Parathyroid adenoma (tissue), 2 donors: ENCODE measurements at regions not wholly inside any gene's neighbourhood (a gene's known extent, or its start where the extent isn't known, plus 50 kb on each side); places are given as distances from the start of the nearest gene placed in this dataset.
"Not testable (repeated sequence)": the region's sequence is repeated elsewhere in the genome, so short reads cannot be mapped to it uniquely, and the experiment has no call there.

Source experiments
- H2AFZ ChIP-seq: fragments of 300-600 bp; sonication (generic); one replicate; pipeline ENCODE4 v1.7.0; 2017; ENCODE audit warnings: antibody characterized with exemption, mild to moderate bottlenecking
- H3K27ac ChIP-seq: fragments of 300-600 bp; sonication (generic); one replicate; pipeline ENCODE4 v1.7.0; 2017
- H3K27me3 ChIP-seq: fragments of 300-600 bp; sonication (generic); one replicate; pipeline ENCODE4 v1.7.0; 2017; ENCODE audit warnings: low read length; ENCODE audit not compliant: control insufficient read depth, insufficient read depth
- H3K36me3 ChIP-seq: fragments of 300-600 bp; sonication (generic); one replicate; pipeline ENCODE4 v1.7.0; 2017; ENCODE audit warnings: low read length; ENCODE audit not compliant: control insufficient read depth, insufficient read depth
- H3K4me1 ChIP-seq: fragments of 300-600 bp; sonication (generic); one replicate; pipeline ENCODE4 v1.7.0; 2017; ENCODE audit warnings: control low read depth
- H3K4me2 ChIP-seq: fragments of 300-600 bp; sonication (generic); one replicate; pipeline ENCODE4 v1.7.0; 2017; ENCODE audit warnings: low read length
- H3K4me3 ChIP-seq: fragments of 300-600 bp; sonication (generic); one replicate; pipeline ENCODE4 v1.7.0; 2017; ENCODE audit warnings: low read depth, low read length
- H3K79me2 ChIP-seq: fragments of 300-600 bp; sonication (generic); one replicate; pipeline ENCODE4 v1.7.0; 2017; ENCODE audit warnings: control low read depth
- H3K9ac ChIP-seq: fragments of 300-600 bp; sonication (generic); one replicate; pipeline ENCODE4 v1.7.0; 2017; ENCODE audit warnings: mild to moderate bottlenecking
- H3K9me3 ChIP-seq: fragments of 300-600 bp; sonication (generic); one replicate; pipeline ENCODE4 v1.7.0; 2017; ENCODE audit warnings: low read length; ENCODE audit not compliant: control insufficient read depth
- CTCF ChIP-seq: fragments of 300-600 bp; sonication (generic); IDR thresholded peaks from one replicate; pipeline ENCODE4 v1.7.0; 2017; ENCODE audit warnings: antibody characterized with exemption, mild to moderate bottlenecking
- donor health status: primary hyperparathyroidism.

DNA sequence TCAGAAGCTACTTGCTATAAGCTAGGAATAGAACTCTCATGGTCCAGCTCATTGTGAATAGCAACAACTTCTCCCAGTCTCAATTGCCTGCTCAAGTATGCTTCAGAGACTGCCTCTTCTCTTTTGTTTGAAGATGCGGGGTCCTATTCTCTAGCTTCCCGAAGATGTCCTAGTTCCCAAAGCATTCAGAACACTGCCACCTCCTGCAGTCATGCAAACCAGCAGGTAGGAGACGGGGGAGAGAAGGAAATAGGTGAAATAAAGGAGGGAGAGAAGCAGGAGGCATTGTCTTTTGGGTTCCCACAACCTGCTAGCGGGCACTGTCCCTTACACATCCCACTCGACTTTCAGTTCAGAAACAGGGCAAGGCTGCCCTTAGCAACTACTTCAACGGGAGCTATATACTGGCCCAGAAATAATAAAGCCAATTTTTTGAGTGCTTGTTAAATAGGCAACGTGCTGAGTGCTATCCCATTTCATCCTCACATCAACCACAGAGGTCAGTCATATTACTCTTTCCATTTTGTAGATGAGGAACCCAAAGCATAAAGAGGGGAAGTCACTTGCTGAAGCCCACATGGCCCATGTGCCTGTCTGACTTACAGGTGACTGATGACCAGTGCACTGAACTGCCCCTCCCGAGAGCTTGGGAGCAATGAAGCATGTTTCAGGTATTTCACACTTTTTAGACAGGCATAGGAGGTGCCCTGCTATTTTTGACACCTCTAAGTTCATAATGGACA lies 61.9 kb upstream of the ATXN1 start:
- H2AFZ ChIP-seq = no peak overlapping the region
- no peaks in the 10 kb centered on the region for H3K4me1 ChIP-seq
- no peak overlapping the region for H3K4me3 ChIP-seq
- no peaks in the 10 kb centered on the region for H3K79me2 ChIP-seq
- H3K9me3 ChIP-seq = no peaks in the 10 kb centered on the region
- H3K4me2 ChIP-seq = no peak overlapping the region
- H3K27ac ChIP-seq = no peak overlapping the region
- no peaks in the 10 kb centered on the region for H3K36me3 ChIP-seq
- no peaks in the 10 kb centered on the region for H3K27me3 ChIP-seq
- TF ChIP-seq CTCF = no peak
- no peak overlapping the region for H3K9ac ChIP-seq

- Histone ChIP-seq H3K4me3 (no peak overlapping the region), H3K27me3 (no peaks in the 10 kb centered on the region), H3K4me2 (no peak overlapping the region), H3K9me3 (no peaks in the 10 kb centered on the region), H3K36me3 (no peaks in the 10 kb centered on the region), H3K9ac (no peak overlapping the region), H3K4me1 (no peaks in the 10 kb centered on the region), H3K79me2 (no peaks in the 10 kb centered on the region), H2AFZ (no peak overlapping the region), H3K27ac (no peak overlapping the region)
- no peak for TF ChIP-seq CTCF
Observed at GRCh38 chr6:16822529-16822928, 61.3 kb upstream of the ATXN1 start.

DNA sequence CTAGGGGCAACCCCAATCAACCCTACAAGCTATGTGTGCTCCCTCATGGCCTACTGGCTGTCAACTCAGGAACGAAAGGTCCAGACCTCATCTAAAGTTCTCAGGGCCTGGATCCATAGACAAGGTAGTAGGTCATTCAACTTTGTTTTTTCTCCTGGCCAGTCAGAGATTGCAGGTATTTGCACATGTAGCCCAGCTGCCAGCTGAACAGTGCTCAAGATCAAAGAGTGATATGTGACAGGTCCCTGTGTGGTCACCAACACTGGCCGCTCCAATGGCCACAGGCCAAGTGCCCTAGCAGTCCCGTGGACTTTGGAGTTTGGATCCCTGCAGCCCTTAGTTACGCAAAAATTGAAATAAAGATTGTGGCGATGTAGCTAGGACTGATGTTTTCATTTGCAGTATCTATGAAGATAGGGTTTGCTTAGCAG lies 60.6 kb upstream of the ATXN1 start:
- no peak overlapping the region for H3K4me2 ChIP-seq
- H3K4me3 ChIP-seq = no peak overlapping the region
- H3K27ac ChIP-seq = no peak overlapping the region
- H2AFZ ChIP-seq = no peak overlapping the region
- H3K79me2 ChIP-seq = no peaks in the 10 kb centered on the region
- H3K27me3 ChIP-seq = no peaks in the 10 kb centered on the region
- no peak overlapping the region for H3K9ac ChIP-seq
- H3K36me3 ChIP-seq = no peaks in the 10 kb centered on the region
- no peaks in the 10 kb centered on the region for H3K9me3 ChIP-seq
- no peaks in the 10 kb centered on the region for H3K4me1 ChIP-seq
- TF ChIP-seq CTCF = no peak

DNA sequence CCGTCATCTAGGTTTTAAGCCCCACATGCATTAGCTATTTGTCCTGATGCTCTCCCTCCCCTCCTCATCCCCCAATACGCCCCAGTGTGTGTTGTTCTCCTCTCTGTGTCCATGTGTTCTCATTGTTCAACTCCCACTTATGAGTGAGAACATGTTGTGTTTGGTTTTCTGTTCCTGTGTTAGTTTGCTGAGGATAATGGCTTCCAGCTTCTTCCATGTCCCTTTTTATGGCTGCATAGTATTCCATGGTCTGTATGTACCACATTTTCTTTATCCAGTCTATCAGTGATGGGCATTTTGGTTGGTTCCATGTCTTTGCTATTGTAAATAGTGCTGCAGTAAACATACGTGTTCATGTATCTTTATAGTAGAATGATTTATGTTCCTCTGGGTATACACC lies 59.0 kb upstream of the ATXN1 start:
- not testable (repeated sequence) for H3K79me2 ChIP-seq, H3K4me3 ChIP-seq, H3K4me1 ChIP-seq, H3K27me3 ChIP-seq, H3K9me3 ChIP-seq, H3K4me2 ChIP-seq, H3K9ac ChIP-seq, H2AFZ ChIP-seq, H3K36me3 ChIP-seq, H3K27ac ChIP-seq

DNA sequence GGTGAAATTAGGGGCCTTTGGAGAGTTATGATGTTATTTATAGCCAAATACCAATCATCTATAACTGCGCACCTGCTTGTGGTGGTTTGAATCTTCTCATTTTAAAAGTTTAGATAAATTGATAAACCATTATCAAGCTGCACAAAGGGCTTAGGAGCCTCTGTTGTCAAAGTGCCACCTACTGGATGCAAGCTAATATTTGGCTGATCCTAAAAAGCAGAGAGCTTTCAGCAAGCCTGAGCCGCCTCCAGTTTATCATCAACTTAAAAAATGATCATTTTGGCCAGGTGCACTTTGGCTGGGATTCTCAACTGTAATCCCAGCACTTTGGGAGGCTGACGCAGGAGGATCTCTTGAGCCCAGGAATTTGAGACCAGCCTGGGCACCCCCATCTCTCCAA lies 58.5 kb upstream of the ATXN1 start:
- Histone ChIP-seq H3K79me2 (no peaks in the 10 kb centered on the region), H3K4me3 (no peak overlapping the region), H3K4me2 (no peak overlapping the region), H3K4me1 (no peaks in the 10 kb centered on the region), H3K27ac (no peak overlapping the region), H3K36me3 (no peaks in the 10 kb centered on the region), H3K9ac (no peak overlapping the region), H3K27me3 (no peaks in the 10 kb centered on the region), H2AFZ (no peak overlapping the region), H3K9me3 (no peaks in the 10 kb centered on the region)
- peak; percentile 8 for TF ChIP-seq CTCF
